B cell (primary cell): ENCODE measurements at regions not wholly inside any gene's neighbourhood (a gene's known extent, or its start where the extent isn't known, plus 50 kb on each side); places are given as distances from the start of the nearest gene placed in this dataset.

ENCODE experiments used
- EZH2 ChIP-seq: IDR thresholded peaks from 2 replicates; pipeline ENCODE4 v1.6.1; 2012; ENCODE audit warnings: borderline replicate concordance, low read depth, mild to moderate bottlenecking, moderate library complexity, low read length; ENCODE audit not compliant: insufficient read depth, poor library complexity, severe bottlenecking
- TF ChIP-seq, protein P1 (sequence below): fragments of 200-600 bp; IDR thresholded peaks from one replicate; pipeline ENCODE4 v1.8.0; 2022; ENCODE audit warnings: antibody characterized with exemption, mild to moderate bottlenecking

DNA sequence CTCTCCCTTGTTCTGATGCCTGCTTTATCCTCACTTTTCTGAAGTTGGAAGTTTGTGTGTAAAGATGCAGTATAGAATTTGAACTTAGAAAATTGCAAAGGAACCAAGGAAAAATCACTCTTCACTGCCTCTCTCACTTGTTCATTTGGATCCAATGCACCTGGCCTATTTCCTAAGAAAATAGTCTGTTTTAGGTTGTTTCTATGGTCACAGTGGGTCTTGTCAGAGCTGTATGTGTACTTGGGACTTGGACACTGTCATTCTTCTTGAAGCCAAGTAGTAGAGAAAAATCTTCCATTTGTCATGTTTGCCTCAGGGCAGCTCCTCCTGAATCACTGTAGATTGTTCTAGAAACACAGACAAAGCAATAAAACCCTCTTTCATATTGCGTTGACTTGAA lies 80.3 kb upstream of the SESTD1 start:
- TF ChIP-seq, protein P1, sequence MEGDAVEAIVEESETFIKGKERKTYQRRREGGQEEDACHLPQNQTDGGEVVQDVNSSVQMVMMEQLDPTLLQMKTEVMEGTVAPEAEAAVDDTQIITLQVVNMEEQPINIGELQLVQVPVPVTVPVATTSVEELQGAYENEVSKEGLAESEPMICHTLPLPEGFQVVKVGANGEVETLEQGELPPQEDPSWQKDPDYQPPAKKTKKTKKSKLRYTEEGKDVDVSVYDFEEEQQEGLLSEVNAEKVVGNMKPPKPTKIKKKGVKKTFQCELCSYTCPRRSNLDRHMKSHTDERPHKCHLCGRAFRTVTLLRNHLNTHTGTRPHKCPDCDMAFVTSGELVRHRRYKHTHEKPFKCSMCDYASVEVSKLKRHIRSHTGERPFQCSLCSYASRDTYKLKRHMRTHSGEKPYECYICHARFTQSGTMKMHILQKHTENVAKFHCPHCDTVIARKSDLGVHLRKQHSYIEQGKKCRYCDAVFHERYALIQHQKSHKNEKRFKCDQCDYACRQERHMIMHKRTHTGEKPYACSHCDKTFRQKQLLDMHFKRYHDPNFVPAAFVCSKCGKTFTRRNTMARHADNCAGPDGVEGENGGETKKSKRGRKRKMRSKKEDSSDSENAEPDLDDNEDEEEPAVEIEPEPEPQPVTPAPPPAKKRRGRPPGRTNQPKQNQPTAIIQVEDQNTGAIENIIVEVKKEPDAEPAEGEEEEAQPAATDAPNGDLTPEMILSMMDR = no peak
- no peak for TF ChIP-seq EZH2
